ENCODE measurements at regions not wholly inside any gene's neighbourhood (a gene's known extent, or its start where the extent isn't known, plus 50 kb on each side); places are given as distances from the start of the nearest gene placed in this dataset.
A peak's percentile ranks its signal among the peaks of the same experiment; 100 is the strongest.

GRCh38 chr2:2743164-2743571 is 412.1 kb upstream of the MYT1L start:
- 28% methylated on average over 4 of the region's 6 CpGs; no CpG with 5 or more reads in 1 of the 2 experiments for WGBS, 2 experiments (ENCODE audit: extremely low coverage in 2 of 2, insufficient read length in 1 of 2)

More at GRCh38 chr2:2743164-2743571, 412.1 kb upstream of the MYT1L start:
- H3K79me1 ChIP-seq (ENCODE audit: low read depth in 1 of 2, low read length in 2 of 2) = no peaks in the 10 kb centered on the region
- no peak overlapping the region for H3K4ac ChIP-seq (ENCODE audit: low read depth, low read length)
- no peak overlapping the region for H4K5ac ChIP-seq (ENCODE audit: low read depth, low read length)
- H2BK5ac ChIP-seq (ENCODE audit: low read depth, low read length, poor library complexity, severe bottlenecking) = no peak overlapping the region
- peaks cover 42% of the 10 kb centered on the region for H3K9me3 ChIP-seq (ENCODE audit: control insufficient read depth, insufficient read depth, low read length)
- H3K18ac ChIP-seq (ENCODE audit: low read depth, low read length) = no peak overlapping the region
- H3K4me3 ChIP-seq (ENCODE audit: insufficient read depth, low read depth, low read length) = no peak overlapping the region
- H2BK20ac ChIP-seq (ENCODE audit: low read depth, low read length) = no peak overlapping the region
- no peak overlapping the region for H2AFZ ChIP-seq (replicated peaks; ENCODE audit: low read length, poor library complexity)
- H3K27me3 ChIP-seq (ENCODE audit: control insufficient read depth, insufficient read depth, low read length) = no peaks in the 10 kb centered on the region
- H2BK15ac ChIP-seq (ENCODE audit: low read depth, low read length) = no peak overlapping the region
- no peaks in the 10 kb centered on the region for H4K20me1 ChIP-seq (ENCODE audit: insufficient read depth, low read length)
- CTCF ChIA-PET = no interaction called here
- H3K9me1 ChIP-seq (ENCODE audit: insufficient read depth, low read length) = no peaks in the 10 kb centered on the region
- H3K23ac ChIP-seq (ENCODE audit: low read depth, low read length) = no peak overlapping the region
- H2BK120ac ChIP-seq (ENCODE audit: low read depth, low read length) = no peak overlapping the region
- no TSS peak for BruUV-seq (replicated peaks)
- no peak overlapping the region for H4K91ac ChIP-seq (ENCODE audit: insufficient read depth, low read depth, low read length)
- H2AK5ac ChIP-seq (ENCODE audit: low read depth, low read length) = no peak overlapping the region
- no peaks in the 10 kb centered on the region for H3K36me3 ChIP-seq (ENCODE audit: control insufficient read depth, insufficient read depth, low read length)
- intact Hi-C loops (cut with micrococcal nuclease) (no loop called here), in situ Hi-C loops (cut with MboI; ENCODE audit: low sequenced_read_pairs) (no loop called here), dilution Hi-C loops (cut with HindIII; ENCODE audit: low sequenced_read_pairs, unreplicated experiment) (no loop called here)
- ATAC-seq (ENCODE audit: low read depth) (no peak), DNase-seq (peak; percentile 1)
- TF ChIP-seq RFX5 (IDR thresholded peaks at IDR 0.05; ENCODE audit: low read depth, low read length) (no peak), CHD1 (IDR thresholded peaks at IDR 0.05; ENCODE audit: low read depth, low read length) (no peak), CTCF (conservative IDR thresholded peaks at IDR 0.05; ENCODE audit: low read depth, low read length) (no peak), RCOR1 (IDR thresholded peaks at IDR 0.05; ENCODE audit: insufficient replicate concordance, low read length) (no peak), ELK1 (IDR thresholded peaks at IDR 0.05; ENCODE audit: borderline replicate concordance, low read depth, low read length) (no peak), RAD21 (IDR thresholded peaks at IDR 0.05; ENCODE audit: low read length) (no peak), NFE2L2 (IDR thresholded peaks at IDR 0.05; ENCODE audit: low read depth, low read length) (no peak), MXI1 (IDR thresholded peaks at IDR 0.05; ENCODE audit: borderline replicate concordance, low read depth, low read length) (no peak)
- H3K27ac ChIP-seq (ENCODE audit: insufficient read depth, low read length) = no peak overlapping the region
- POLR2A ChIA-PET (ENCODE audit: unreplicated experiment) = no interaction called here
- no peak overlapping the region for H4K8ac ChIP-seq (ENCODE audit: low read depth in 2 of 2, low read length in 2 of 2)
- no peak overlapping the region for H3K14ac ChIP-seq (replicated peaks; ENCODE audit: low read depth, low read length)
- no peaks in the 10 kb centered on the region for H3K4me1 ChIP-seq (ENCODE audit: control insufficient read depth, insufficient read depth, low read length)
- no peak overlapping the region for H2AK9ac ChIP-seq (replicated peaks; ENCODE audit: low read depth, low read length, poor library complexity)
- H3K56ac ChIP-seq (ENCODE audit: extremely low read depth, insufficient read depth, low read length) = no peak overlapping the region
- H3K4me2 ChIP-seq (ENCODE audit: low read depth, low read length) = no peak overlapping the region
- no peak overlapping the region for H3K9ac ChIP-seq (ENCODE audit: low read depth, low read length)
